Gastrocnemius medialis (tissue), 4 donors: ENCODE measurements at regions not wholly inside any gene's neighbourhood (a gene's known extent, or its start where the extent isn't known, plus 50 kb on each side); places are given as distances from the start of the nearest gene placed in this dataset.

Experiments
- ATAC-seq, 2 donors: fragments of 150-250 bp; one replicate each; pipeline ENCODE4 v1.9.1; 2016
- DNase-seq, 2 donors: peaks; one replicate each; pipeline ENCODE4 v3.0.0-alpha.2; 2019
- H3K27ac ChIP-seq, 4 donors: fragments of 200-600 bp; sonication (generic); 1 replicate in 1 of 4; 2 replicates in 3 of 4; pipeline ENCODE4 v1.5.1; 2016 to 2018; ENCODE audit warnings: mild to moderate bottlenecking in 2 of 4, moderate library complexity in 1 of 4
- H3K27me3 ChIP-seq, 3 donors: fragments of 200-600 bp; sonication (generic) in 2 of 3; 1 replicate in 1 of 3; 2 replicates in 2 of 3; pipeline versions ENCODE4 v1.5.1 to v1.6.0; 2016 to 2019; ENCODE audit warnings: mild to moderate bottlenecking in 1 of 3, moderate library complexity in 1 of 3
- H3K36me3 ChIP-seq, 2 donors: fragments of 200-600 bp; sonication (generic) in 1 of 2; one replicate each; pipeline ENCODE4 v1.5.1; 2017 to 2018
- H3K4me1 ChIP-seq, 2 donors: fragments of 200-600 bp; sonication (generic) in 1 of 2; one replicate each; pipeline ENCODE4 v1.5.1; 2016 to 2017; ENCODE audit warnings: mild to moderate bottlenecking in 2 of 2
- H3K4me3 ChIP-seq, 4 donors: fragments of 200-600 bp; sonication (generic) in 3 of 4; 1 replicate in 1 of 4; 2 replicates in 3 of 4; pipeline ENCODE4 v1.5.1; 2016 to 2019; ENCODE audit warnings: mild to moderate bottlenecking in 2 of 4
- H3K9me3 ChIP-seq, 3 donors: fragments of 200-600 bp; sonication (generic) in 2 of 3; 1 replicate in 1 of 3; 2 replicates in 2 of 3; pipeline ENCODE4 v1.5.1; 2016 to 2019
- POLR2A ChIP-seq, 2 donors: fragments of 450-650 bp; IDR thresholded peaks; one replicate each; pipeline ENCODE4 v1.6.1; 2017; ENCODE audit warnings: antibody characterized with exemption in 2 of 2, mild to moderate bottlenecking in 2 of 2, moderate library complexity in 2 of 2
- in situ Hi-C, 4 donors: fragments of 200-750 bp; cut with MboI; loops; one replicate each; pipeline versions ENCODE4 v1.15.0 to v1.8.0; 2017; ENCODE audit warnings: low sequenced_read_pairs in 4 of 4
- intact Hi-C: fragments of 100-400 bp; cut with DNase I; formaldehyde crosslinking; loops from one replicate; pipeline ENCODE4 v1.15.1; 2023; ENCODE audit warnings: low total_unique reads
- TF ChIP-seq, protein P1 (sequence below), 5 experiments: fragments of 450-650 bp in 3 of 5; fragments of 200-600 bp in 2 of 5; sonication (generic) in 2 of 5; IDR thresholded peaks in 4 of 5; conservative IDR thresholded peaks in 1 of 5; 1 replicate in 4 of 5; 2 replicates in 1 of 5; pipeline ENCODE4 v1.5.1; 2016 to 2019; ENCODE audit warnings: antibody characterized with exemption in 5 of 5, mild to moderate bottlenecking in 3 of 5, moderate library complexity in 3 of 5

DNA sequence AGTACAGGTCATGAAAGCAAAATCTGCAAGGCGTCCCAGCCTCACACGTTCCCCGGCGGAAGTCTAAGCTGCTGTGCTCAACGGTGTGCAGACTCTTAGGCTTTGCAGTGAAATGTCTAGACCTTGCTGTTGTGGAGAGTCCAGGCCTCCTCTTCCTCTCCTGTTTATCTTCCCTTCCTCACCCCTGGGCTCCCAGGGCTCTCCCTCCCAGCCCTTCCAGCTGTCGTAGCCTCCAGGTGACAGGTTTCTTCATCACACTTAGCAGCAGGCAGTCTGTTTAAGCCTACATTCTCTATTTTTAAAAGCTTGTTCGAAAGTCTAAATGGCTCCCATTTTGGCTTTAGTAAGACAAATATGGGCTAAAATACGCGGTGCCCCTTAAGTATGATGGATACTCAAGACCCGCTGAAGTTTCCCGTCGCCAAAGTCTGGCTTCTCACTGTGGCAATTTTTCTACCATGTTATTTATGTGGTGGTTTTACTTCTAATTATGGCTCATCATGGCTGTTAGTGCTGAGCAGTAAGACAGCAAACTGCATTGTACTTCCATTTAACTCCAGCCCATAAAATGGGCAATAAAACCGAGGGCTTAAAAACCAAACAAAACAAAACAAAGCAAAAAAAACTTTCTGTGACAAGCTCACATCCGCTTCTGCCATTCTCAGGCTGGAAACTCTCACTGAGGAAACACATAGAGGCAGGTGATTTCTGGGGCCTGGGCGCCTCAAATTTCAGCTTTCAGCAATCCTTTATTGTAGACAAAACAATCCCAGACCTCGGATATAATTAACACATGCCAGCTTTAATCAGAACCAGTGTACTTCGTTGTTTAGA is 243.2 kb downstream of the SNX10 start:
- Histone ChIP-seq H3K27me3 (peaks cover 0 to 5% (median 2%) of the 10 kb centered on the region in 3 donors), H3K4me1 (no peaks in the 10 kb centered on the region), H3K27ac (no peak overlapping the region), H3K4me3 (no peak overlapping the region), H3K36me3 (no peaks in the 10 kb centered on the region), H3K9me3 (no peaks in the 10 kb centered on the region)
- ATAC-seq (no peak), DNase-seq (no peak)
- TF ChIP-seq, protein P1, sequence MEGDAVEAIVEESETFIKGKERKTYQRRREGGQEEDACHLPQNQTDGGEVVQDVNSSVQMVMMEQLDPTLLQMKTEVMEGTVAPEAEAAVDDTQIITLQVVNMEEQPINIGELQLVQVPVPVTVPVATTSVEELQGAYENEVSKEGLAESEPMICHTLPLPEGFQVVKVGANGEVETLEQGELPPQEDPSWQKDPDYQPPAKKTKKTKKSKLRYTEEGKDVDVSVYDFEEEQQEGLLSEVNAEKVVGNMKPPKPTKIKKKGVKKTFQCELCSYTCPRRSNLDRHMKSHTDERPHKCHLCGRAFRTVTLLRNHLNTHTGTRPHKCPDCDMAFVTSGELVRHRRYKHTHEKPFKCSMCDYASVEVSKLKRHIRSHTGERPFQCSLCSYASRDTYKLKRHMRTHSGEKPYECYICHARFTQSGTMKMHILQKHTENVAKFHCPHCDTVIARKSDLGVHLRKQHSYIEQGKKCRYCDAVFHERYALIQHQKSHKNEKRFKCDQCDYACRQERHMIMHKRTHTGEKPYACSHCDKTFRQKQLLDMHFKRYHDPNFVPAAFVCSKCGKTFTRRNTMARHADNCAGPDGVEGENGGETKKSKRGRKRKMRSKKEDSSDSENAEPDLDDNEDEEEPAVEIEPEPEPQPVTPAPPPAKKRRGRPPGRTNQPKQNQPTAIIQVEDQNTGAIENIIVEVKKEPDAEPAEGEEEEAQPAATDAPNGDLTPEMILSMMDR (IDR thresholded peaks at IDR 0.05 in 4 of 5, conservative IDR thresholded peaks at IDR 0.05 in 1 of 5): no peak
- no peak for TF ChIP-seq POLR2A (IDR thresholded peaks at IDR 0.05)
- intact Hi-C loops: no loop called here
- in situ Hi-C loops: no loop called here

DNA sequence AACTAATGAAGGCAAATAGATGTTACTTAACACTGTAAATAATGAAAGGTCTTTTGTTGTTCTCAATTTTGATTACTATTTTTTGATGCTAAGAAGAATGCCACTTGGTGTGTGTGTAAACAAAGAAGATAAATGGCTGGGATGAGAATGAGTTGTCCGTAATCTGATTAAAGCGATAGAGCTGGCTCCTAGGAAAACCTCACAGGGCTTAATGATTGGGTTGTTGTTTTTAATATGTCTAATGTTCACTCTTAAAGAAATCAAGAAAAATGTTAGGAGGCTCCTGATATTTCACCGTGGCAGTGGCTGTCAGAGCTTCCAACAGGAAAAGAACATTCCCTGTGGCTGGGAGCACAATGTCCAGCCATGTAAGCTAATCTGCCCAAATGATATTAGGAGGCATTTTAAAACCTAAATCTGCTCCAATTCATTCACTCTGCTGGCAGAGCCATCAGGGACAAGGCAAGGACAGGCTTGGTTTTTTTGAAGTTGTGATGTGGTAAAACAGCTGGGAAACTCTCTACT is 243.9 kb downstream of the SNX10 start:
- H3K9me3 ChIP-seq: no peaks in the 10 kb centered on the region
- in situ Hi-C loops (no loop called here), intact Hi-C loops (no loop called here)
- DNase-seq: no peak
- no peak overlapping the region for H3K27ac ChIP-seq
- ATAC-seq: no peak
- no peaks in the 10 kb centered on the region for H3K36me3 ChIP-seq
- no peaks in the 10 kb centered on the region for H3K4me1 ChIP-seq
- H3K4me3 ChIP-seq: no peak overlapping the region
- TF ChIP-seq POLR2A (IDR thresholded peaks at IDR 0.05): no peak
- TF ChIP-seq, protein P1 (IDR thresholded peaks at IDR 0.05 in 4 of 5, conservative IDR thresholded peaks at IDR 0.05 in 1 of 5): no peak
- H3K27me3 ChIP-seq: peaks cover 0 to 5% (median 2%) of the 10 kb centered on the region in 3 donors

DNA sequence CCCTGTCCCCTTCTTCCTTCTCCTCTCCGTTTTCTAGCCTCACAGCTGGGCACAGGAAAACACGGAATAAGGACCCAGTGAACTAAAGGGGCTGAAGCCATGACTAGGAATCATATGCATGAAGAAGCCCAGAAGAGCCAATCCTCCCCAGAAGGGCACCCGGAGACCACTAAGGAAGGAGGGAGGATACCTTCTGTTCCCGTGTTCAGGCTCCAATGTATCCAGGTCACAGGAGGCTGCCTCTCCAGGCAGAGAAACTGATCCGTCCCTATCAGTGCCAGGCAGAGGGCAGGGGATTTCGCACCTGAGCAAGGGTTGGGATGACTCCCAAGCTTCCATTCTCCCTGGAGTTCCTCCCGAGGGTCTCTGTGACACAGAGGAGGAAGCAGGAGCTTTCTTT is 246.6 kb downstream of the SNX10 start:
- DNase-seq (no peak), ATAC-seq (no peak)
- no peaks in the 10 kb centered on the region for H3K4me1 ChIP-seq
- H3K27ac ChIP-seq: no peak overlapping the region
- H3K4me3 ChIP-seq: no peak overlapping the region
- intact Hi-C loops: no loop called here
- peaks cover 0 to 5% (median 2%) of the 10 kb centered on the region in 3 donors for H3K27me3 ChIP-seq
- in situ Hi-C loops: no loop called here
- no peaks in the 10 kb centered on the region for H3K36me3 ChIP-seq
- no peak for TF ChIP-seq POLR2A (IDR thresholded peaks at IDR 0.05)
- TF ChIP-seq, protein P1 (IDR thresholded peaks at IDR 0.05 in 4 of 5, conservative IDR thresholded peaks at IDR 0.05 in 1 of 5): no peak
- H3K9me3 ChIP-seq: no peaks in the 10 kb centered on the region

DNA sequence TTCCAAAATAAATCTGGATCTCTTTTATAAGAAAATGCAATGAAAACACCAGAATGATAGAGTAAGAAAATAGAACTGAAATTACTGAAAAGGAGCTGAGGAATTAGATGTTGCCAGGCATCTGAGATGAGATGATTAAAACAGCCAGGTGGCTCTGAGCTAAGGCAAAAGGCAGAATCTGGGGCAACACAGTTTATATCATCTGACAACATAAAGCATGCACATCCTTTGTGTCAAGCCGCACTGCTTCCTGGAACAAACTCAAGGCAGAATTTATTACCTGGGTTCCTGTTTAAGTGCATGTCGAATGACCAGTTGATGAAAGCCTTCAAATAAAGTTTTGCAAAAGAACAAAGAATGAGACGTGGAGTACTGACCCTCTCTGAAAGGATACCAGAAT is 247.0 kb downstream of the SNX10 start:
- no peak for ATAC-seq

More for the DNA sequence above, 247.0 kb downstream of the SNX10 start:
- TF ChIP-seq, protein P1 (IDR thresholded peaks at IDR 0.05 in 4 of 5, conservative IDR thresholded peaks at IDR 0.05 in 1 of 5): no peak
- no peak for TF ChIP-seq POLR2A (IDR thresholded peaks at IDR 0.05)
- no peak overlapping the region for H3K27ac ChIP-seq
- no peaks in the 10 kb centered on the region for H3K4me1 ChIP-seq
- no peaks in the 10 kb centered on the region for H3K9me3 ChIP-seq
- H3K36me3 ChIP-seq: no peaks in the 10 kb centered on the region
- in situ Hi-C loops (no loop called here), intact Hi-C loops (no loop called here)
- no peak for DNase-seq
- peaks cover 0 to 5% (median 2%) of the 10 kb centered on the region in 3 donors for H3K27me3 ChIP-seq
- no peak overlapping the region for H3K4me3 ChIP-seq
